K562 (cell line): ENCODE measurements at regions not wholly inside any gene's neighbourhood (a gene's known extent, or its start where the extent isn't known, plus 50 kb on each side); places are given as distances from the start of the nearest gene placed in this dataset.

ENCODE experiments used
- MTA1 ChIP-seq: fragments of 450-650 bp; IDR thresholded peaks from 2 replicates; pipeline ENCODE4 v1.6.1; 2017; ENCODE audit warnings: borderline replicate concordance
- TAF1 ChIP-seq: IDR thresholded peaks from 2 replicates; pipeline ENCODE4 v1.6.1; 2011; ENCODE audit warnings: mild to moderate bottlenecking, low read length, moderate library complexity; ENCODE audit not compliant: insufficient read depth, control insufficient read depth, severe bottlenecking; ENCODE audit errors: extremely low read depth
- TCFL5 ChIP-seq: fragments of 250-450 bp; sonication (Bioruptor Pico); conservative IDR thresholded peaks from 2 replicates; pipeline ENCODE4 v1.6.1; 2021; ENCODE audit warnings: mild to moderate bottlenecking, moderate library complexity, matching md5 sums
- ZFX ChIP-seq: sonication (generic); formaldehyde crosslinking; IDR thresholded peaks from 2 replicates; pipeline ENCODE4 v1.8.0; 2022; ENCODE audit warnings: mild to moderate bottlenecking, missing genetic modification reagents, moderate library complexity
- ZNF24 ChIP-seq: fragments of 450-650 bp; IDR thresholded peaks from 2 replicates; pipeline ENCODE4 v1.6.1; 2016
- TF ChIP-seq, protein P1 (sequence below): fragments of 150-350 bp; conservative IDR thresholded peaks from 2 replicates; pipeline ENCODE4 v1.6.1; 2014; ENCODE audit warnings: low read length
- TF ChIP-seq, protein P2 (sequence below): fragments of 450-650 bp; conservative IDR thresholded peaks from 2 replicates; pipeline ENCODE4 v1.6.1; 2016; ENCODE audit warnings: missing genetic modification characterization, low read depth, mild to moderate bottlenecking, missing compliant biosample characterization, moderate library complexity
- TF ChIP-seq, protein P3 (sequence below): IDR thresholded peaks from 2 replicates; pipeline ENCODE4 v1.6.1; 2016; ENCODE audit warnings: missing genetic modification characterization, missing compliant biosample characterization

DNA sequence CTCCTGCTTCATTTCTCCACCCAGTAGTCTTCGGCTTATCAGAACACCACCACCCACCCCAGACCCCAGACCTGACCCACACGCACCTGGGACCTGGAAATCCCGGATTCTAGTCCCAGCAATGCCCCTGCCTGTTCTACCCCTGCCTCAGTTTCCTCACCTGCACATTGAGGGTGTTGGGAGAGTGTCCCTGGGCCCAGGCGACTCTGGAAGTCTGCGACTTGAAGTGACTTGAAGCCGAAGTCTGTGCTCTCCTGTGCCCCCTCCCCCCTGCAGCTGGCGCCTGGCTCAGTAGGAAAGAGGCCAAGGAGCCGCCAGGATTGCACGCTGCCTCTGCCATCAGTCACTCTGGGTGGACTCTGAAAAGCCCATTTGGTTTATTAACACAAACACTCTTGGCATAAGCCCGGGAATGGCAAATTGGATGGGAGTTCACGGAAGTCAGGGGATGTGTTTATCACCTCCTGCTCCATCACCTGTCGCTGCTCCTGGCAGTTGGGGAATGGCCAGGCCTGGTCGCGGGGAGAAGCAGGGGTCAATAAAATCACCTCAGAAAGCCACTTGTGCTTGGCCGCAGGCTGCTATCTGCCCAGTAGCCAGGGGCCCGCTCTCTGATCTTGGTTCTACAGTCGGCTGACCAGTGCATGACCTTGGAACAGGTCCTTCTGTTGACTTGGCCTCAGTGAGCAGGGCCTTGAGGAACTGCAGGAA lies 132.7 kb downstream of the ACTL8 start:
- TF ChIP-seq MTA1 (no peak), ZFX (CRISPR knock-in tag) (no peak), ZNF24 (no peak), TCFL5 (no peak), TAF1 (no peak)
- TF ChIP-seq, protein P1, sequence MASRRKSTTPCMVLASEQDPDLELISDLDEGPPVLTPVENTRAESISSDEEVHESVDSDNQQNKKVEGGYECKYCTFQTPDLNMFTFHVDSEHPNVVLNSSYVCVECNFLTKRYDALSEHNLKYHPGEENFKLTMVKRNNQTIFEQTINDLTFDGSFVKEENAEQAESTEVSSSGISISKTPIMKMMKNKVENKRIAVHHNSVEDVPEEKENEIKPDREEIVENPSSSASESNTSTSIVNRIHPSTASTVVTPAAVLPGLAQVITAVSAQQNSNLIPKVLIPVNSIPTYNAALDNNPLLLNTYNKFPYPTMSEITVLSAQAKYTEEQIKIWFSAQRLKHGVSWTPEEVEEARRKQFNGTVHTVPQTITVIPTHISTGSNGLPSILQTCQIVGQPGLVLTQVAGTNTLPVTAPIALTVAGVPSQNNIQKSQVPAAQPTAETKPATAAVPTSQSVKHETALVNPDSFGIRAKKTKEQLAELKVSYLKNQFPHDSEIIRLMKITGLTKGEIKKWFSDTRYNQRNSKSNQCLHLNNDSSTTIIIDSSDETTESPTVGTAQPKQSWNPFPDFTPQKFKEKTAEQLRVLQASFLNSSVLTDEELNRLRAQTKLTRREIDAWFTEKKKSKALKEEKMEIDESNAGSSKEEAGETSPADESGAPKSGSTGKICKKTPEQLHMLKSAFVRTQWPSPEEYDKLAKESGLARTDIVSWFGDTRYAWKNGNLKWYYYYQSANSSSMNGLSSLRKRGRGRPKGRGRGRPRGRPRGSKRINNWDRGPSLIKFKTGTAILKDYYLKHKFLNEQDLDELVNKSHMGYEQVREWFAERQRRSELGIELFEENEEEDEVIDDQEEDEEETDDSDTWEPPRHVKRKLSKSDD, result no peak
- TF ChIP-seq, protein P2, sequence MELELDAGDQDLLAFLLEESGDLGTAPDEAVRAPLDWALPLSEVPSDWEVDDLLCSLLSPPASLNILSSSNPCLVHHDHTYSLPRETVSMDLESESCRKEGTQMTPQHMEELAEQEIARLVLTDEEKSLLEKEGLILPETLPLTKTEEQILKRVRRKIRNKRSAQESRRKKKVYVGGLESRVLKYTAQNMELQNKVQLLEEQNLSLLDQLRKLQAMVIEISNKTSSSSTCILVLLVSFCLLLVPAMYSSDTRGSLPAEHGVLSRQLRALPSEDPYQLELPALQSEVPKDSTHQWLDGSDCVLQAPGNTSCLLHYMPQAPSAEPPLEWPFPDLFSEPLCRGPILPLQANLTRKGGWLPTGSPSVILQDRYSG (tag), result no peak
- TF ChIP-seq, protein P3, sequence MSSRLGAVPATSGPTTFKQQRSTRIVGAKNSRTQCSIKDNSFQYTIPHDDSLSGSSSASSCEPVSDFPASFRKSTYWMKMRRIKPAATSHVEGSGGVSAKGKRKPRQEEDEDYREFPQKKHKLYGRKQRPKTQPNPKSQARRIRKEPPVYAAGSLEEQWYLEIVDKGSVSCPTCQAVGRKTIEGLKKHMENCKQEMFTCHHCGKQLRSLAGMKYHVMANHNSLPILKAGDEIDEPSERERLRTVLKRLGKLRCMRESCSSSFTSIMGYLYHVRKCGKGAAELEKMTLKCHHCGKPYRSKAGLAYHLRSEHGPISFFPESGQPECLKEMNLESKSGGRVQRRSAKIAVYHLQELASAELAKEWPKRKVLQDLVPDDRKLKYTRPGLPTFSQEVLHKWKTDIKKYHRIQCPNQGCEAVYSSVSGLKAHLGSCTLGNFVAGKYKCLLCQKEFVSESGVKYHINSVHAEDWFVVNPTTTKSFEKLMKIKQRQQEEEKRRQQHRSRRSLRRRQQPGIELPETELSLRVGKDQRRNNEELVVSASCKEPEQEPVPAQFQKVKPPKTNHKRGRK (tag), result no peak
